Osteocyte (in vitro differentiated cells): ENCODE measurements at regions not wholly inside any gene's neighbourhood (a gene's known extent, or its start where the extent isn't known, plus 50 kb on each side); places are given as distances from the start of the nearest gene placed in this dataset.

Experiments used
- DNase-seq: peaks from one replicate; pipeline ENCODE4 v3.0.0; 2021; ENCODE audit warnings: mixed read lengths; ENCODE audit not compliant: unreplicated experiment; ENCODE audit errors: extremely low spot score
- H3K27ac Mint-ChIP-seq: one replicate; pipeline ENCODE4 v1.8.0; 2021; ENCODE audit warnings: mild to moderate bottlenecking, mixed read lengths; ENCODE audit not compliant: unreplicated experiment
- H3K27me3 Mint-ChIP-seq: one replicate; pipeline ENCODE4 v1.8.0; 2021; ENCODE audit warnings: mixed read lengths; ENCODE audit not compliant: unreplicated experiment
- H3K36me3 Mint-ChIP-seq: one replicate; pipeline ENCODE4 v1.8.0; 2021; ENCODE audit warnings: mixed read lengths; ENCODE audit not compliant: unreplicated experiment
- H3K4me1 Mint-ChIP-seq: one replicate; pipeline ENCODE4 v1.8.0; 2021; ENCODE audit warnings: mixed read lengths; ENCODE audit not compliant: unreplicated experiment
- H3K4me3 Mint-ChIP-seq: one replicate; pipeline ENCODE4 v1.8.0; 2021; ENCODE audit warnings: mild to moderate bottlenecking, moderate library complexity, mixed read lengths; ENCODE audit not compliant: unreplicated experiment
- H3K9me3 Mint-ChIP-seq: one replicate; pipeline ENCODE4 v1.8.0; 2021; ENCODE audit warnings: mixed read lengths; ENCODE audit not compliant: unreplicated experiment
- TF ChIP-seq, protein P1 (sequence below): fragments of 200-600 bp; sonication (generic); IDR thresholded peaks from 2 replicates; pipeline ENCODE4 v1.5.0; 2021; ENCODE audit warnings: antibody characterized with exemption, mild to moderate bottlenecking, moderate library complexity

DNA sequence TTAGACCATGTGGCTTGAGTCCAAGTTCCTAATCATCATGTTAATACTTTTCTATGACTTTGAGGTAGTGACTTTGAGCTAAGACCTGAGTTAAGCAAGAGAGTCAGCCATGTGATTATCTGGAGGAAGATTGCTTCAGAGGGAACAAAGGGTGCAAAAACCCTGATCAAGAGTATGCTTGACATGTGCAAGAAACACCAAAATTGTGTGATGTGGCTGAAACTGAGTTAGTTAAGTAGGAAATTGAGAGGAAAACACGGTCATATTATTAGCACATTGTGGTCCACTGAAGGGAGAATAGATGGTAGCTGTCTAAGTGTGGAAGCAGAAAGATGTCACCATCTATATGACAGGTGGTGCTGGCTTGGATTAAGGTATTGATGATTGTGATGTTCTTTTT lies 130.4 kb upstream of the MON1B start:
- Mint-ChIP-seq H3K36me3 (no peaks in the 10 kb centered on the region), H3K27ac (no peak overlapping the region), H3K4me3 (no peak overlapping the region), H3K4me1 (no peaks in the 10 kb centered on the region), H3K27me3 (no peaks in the 10 kb centered on the region), H3K9me3 (peaks cover 4% of the 10 kb centered on the region)
- TF ChIP-seq, protein P1, sequence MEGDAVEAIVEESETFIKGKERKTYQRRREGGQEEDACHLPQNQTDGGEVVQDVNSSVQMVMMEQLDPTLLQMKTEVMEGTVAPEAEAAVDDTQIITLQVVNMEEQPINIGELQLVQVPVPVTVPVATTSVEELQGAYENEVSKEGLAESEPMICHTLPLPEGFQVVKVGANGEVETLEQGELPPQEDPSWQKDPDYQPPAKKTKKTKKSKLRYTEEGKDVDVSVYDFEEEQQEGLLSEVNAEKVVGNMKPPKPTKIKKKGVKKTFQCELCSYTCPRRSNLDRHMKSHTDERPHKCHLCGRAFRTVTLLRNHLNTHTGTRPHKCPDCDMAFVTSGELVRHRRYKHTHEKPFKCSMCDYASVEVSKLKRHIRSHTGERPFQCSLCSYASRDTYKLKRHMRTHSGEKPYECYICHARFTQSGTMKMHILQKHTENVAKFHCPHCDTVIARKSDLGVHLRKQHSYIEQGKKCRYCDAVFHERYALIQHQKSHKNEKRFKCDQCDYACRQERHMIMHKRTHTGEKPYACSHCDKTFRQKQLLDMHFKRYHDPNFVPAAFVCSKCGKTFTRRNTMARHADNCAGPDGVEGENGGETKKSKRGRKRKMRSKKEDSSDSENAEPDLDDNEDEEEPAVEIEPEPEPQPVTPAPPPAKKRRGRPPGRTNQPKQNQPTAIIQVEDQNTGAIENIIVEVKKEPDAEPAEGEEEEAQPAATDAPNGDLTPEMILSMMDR, result no peak
- no peak for DNase-seq

DNA sequence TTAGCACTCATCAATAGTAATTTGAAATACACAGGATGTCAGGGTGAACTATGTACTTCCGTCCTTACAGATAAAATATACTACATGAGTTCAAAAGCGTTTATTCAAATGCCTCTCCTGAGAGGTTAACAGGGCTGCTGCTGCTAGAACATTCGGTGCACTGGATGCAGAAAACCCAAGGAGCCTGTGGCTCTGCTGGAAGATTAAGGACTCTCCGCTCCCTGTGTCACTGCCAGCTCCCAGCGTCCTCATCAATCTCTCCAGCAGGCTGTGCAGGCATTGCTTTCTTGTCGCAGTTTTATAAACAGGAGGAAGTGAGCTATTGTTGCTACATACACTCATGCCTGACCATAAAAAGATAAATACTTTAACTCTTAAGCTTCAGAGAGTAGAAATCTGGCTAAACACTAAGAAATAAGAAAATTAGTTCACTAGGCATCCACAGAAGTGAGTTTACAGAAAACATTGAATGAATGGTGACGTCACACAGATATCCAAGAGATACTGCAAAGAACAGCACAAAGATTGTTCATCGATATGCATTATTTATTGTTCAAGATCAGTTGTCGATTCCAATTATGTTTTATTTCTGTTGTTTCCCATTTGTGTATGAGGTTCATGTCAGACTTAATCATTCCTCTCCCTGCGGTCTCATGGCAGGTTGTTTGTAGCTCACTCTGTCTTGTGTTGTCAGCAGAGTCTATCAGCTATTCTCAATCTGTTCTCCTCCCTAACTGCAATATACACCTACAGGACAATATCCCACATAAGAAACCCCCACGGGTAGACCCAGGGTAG lies 127.9 kb upstream of the MON1B start:
- H3K36me3 Mint-ChIP-seq, result no peaks in the 10 kb centered on the region
- H3K4me1 Mint-ChIP-seq, result no peaks in the 10 kb centered on the region
- TF ChIP-seq, protein P1, result no peak
- no peaks in the 10 kb centered on the region for H3K27me3 Mint-ChIP-seq
- no peak overlapping the region for H3K27ac Mint-ChIP-seq
- H3K4me3 Mint-ChIP-seq, result no peak overlapping the region
- DNase-seq, result no peak
- no peaks in the 10 kb centered on the region for H3K9me3 Mint-ChIP-seq

DNA sequence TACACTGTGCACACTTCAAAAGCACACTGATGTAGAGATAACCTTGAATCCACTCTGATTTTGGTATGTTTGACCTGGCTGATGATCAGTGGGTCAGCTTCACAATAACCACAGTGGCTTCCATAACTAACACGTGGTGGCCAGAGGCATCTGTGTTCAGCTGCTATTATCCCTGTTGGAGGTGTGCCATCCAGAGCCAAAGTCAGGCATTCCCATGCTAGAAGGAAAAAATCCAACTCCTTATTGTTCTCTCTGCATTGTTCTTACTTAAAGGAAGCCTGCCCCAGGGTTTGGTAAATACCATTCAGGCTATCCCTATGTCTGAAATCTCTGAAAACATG lies 127.3 kb upstream of the MON1B start:
- DNase-seq, result no peak
- no peak overlapping the region for H3K4me3 Mint-ChIP-seq
- no peaks in the 10 kb centered on the region for H3K27me3 Mint-ChIP-seq
- no peak overlapping the region for H3K27ac Mint-ChIP-seq
- no peaks in the 10 kb centered on the region for H3K9me3 Mint-ChIP-seq
- TF ChIP-seq, protein P1, result no peak
- H3K4me1 Mint-ChIP-seq, result no peaks in the 10 kb centered on the region
- no peaks in the 10 kb centered on the region for H3K36me3 Mint-ChIP-seq

DNA sequence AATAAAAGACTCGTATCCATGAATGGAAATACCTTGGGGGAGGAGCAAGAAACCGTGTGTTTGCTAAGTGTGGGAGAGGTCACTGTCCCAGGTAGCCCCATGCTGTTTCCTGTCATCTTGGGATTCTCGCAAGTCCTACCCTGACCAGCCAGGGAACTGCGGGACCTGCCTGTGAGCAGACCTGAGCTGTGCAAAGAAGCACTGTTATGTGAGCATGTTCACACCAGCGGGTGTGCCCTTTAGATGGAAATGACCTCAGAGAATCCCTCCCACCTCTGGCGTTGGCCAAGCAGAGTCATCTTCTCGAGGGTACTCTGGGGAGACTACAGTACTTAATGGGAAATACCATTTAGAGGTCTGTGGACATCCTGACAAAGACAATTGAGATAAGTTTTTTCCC lies 127.0 kb upstream of the MON1B start:
- H3K4me1 Mint-ChIP-seq, result no peaks in the 10 kb centered on the region
- DNase-seq, result no peak
- no peaks in the 10 kb centered on the region for H3K27me3 Mint-ChIP-seq
- H3K36me3 Mint-ChIP-seq, result no peaks in the 10 kb centered on the region
- H3K27ac Mint-ChIP-seq, result no peak overlapping the region
- TF ChIP-seq, protein P1, result no peak
- H3K4me3 Mint-ChIP-seq, result no peak overlapping the region
- H3K9me3 Mint-ChIP-seq, result no peaks in the 10 kb centered on the region

DNA sequence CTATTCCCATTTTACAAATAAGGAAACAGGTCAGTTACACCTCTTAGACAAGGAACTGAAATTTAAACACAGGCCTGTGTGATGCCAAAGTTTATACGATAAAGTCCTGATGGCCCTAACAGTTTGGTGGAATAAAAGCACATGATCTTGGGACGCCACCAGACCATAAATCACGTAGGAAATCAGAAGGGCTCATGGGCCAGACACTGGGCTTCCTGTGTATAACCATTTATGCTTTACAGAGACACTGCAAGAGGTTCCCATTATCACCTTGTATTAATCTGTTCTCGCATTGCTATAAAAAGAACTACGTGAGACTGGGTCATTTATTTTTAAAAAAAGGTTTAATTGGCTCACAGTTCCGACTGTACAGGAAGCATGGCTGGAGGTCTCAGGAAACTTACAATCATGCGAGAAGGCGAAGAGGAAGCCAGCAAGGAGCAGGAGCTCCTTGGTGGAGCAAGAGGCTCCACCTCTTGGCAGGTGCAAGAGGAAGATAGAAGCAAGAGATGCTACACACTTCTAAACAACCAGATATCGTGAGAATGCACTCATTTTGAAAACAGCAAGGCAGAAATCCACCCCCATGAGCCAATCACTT lies 124.0 kb upstream of the MON1B start:
- TF ChIP-seq, protein P1, result no peak
- DNase-seq, result no peak
- no peaks in the 10 kb centered on the region for H3K9me3 Mint-ChIP-seq
- no peak overlapping the region for H3K27ac Mint-ChIP-seq
- no peaks in the 10 kb centered on the region for H3K27me3 Mint-ChIP-seq
- H3K36me3 Mint-ChIP-seq, result no peaks in the 10 kb centered on the region
- H3K4me1 Mint-ChIP-seq, result no peaks in the 10 kb centered on the region
- H3K4me3 Mint-ChIP-seq, result no peak overlapping the region
